ENCODE measurements at regions not wholly inside any gene's neighbourhood (a gene's known extent, or its start where the extent isn't known, plus 50 kb on each side); places are given as distances from the start of the nearest gene placed in this dataset.
"Not testable (repeated sequence)": the region's sequence is repeated elsewhere in the genome, so short reads cannot be mapped to it uniquely, and the experiment has no call there.

- no peak for TF ChIP-seq CTCF (IDR thresholded peaks at IDR 0.05; ENCODE audit: insufficient read depth, low read length)
These were observed 197.0 kb upstream of the DCAF8L1 start for GRCh38 chrX:28178206-28178605.

GRCh38 chrX:28177202-28177601 is 196.0 kb upstream of the DCAF8L1 start:
- DNase-seq (ENCODE audit: low read depth) = no peak
- no peak overlapping the region for H3K4me3 ChIP-seq (ENCODE audit: low read depth, low read length)
- peak; percentile 3 for TF ChIP-seq CTCF (IDR thresholded peaks at IDR 0.05; ENCODE audit: insufficient read depth, low read length)

More at GRCh38 chrX:28178206-28178605, 197.0 kb upstream of the DCAF8L1 start:
- no peak for DNase-seq (ENCODE audit: low read depth)
- H3K4me3 ChIP-seq (ENCODE audit: low read depth, low read length) = no peak overlapping the region

GRCh38 chrX:28170713-28171112 is 189.5 kb upstream of the DCAF8L1 start:
- no peak for DNase-seq (ENCODE audit: low read depth)
- no peak for TF ChIP-seq CTCF (IDR thresholded peaks at IDR 0.05; ENCODE audit: insufficient read depth, low read length)
- H3K4me3 ChIP-seq (ENCODE audit: low read depth, low read length) = no peak overlapping the region

GRCh38 chrX:28158019-28158777 is 176.9 kb upstream of the DCAF8L1 start:
- no peak for DNase-seq (ENCODE audit: low read depth)
- no peak overlapping the region for H3K4me3 ChIP-seq (ENCODE audit: low read depth, low read length)
- no peak for TF ChIP-seq CTCF (IDR thresholded peaks at IDR 0.05; ENCODE audit: insufficient read depth, low read length)

GRCh38 chrX:28152263-28152662 is 171.0 kb upstream of the DCAF8L1 start:
- DNase-seq (ENCODE audit: low read depth); H3K4me3 ChIP-seq (ENCODE audit: low read depth, low read length): not testable (repeated sequence)

GRCh38 chrX:28135378-28136047 is 154.3 kb upstream of the DCAF8L1 start:
- no peak for DNase-seq (ENCODE audit: low read depth)
- no peak for TF ChIP-seq CTCF (IDR thresholded peaks at IDR 0.05; ENCODE audit: insufficient read depth, low read length)

GRCh38 chrX:28133763-28134162 is 152.5 kb upstream of the DCAF8L1 start:
- DNase-seq (ENCODE audit: low read depth) = no peak
- TF ChIP-seq CTCF (IDR thresholded peaks at IDR 0.05; ENCODE audit: insufficient read depth, low read length) = no peak
- H3K4me3 ChIP-seq (ENCODE audit: low read depth, low read length) = no peak overlapping the region

More at GRCh38 chrX:28135378-28136047, 154.3 kb upstream of the DCAF8L1 start:
- H3K4me3 ChIP-seq (ENCODE audit: low read depth, low read length) = no peak overlapping the region
